ENCODE measurements at regions not wholly inside any gene's neighbourhood (a gene's known extent, or its start where the extent isn't known, plus 50 kb on each side); places are given as distances from the start of the nearest gene placed in this dataset.

GRCh38 chr2:81583311-81584108, 1279.0 kb upstream of the LRRTM1 start:
- Histone ChIP-seq H3K9me3 (no peaks in the 10 kb centered on the region), H3K36me3 (no peaks in the 10 kb centered on the region), H3K4me3 (no peak overlapping the region), H3K4me1 (no peaks in the 10 kb centered on the region), H3K27ac (no peak overlapping the region), H3K27me3 (no peaks in the 10 kb centered on the region)
- TF ChIP-seq CTCF (IDR thresholded peaks at IDR 0.05) (no peak), POLR2A (IDR thresholded peaks at IDR 0.05) (no peak)
- DNase-seq = no peak

DNA sequence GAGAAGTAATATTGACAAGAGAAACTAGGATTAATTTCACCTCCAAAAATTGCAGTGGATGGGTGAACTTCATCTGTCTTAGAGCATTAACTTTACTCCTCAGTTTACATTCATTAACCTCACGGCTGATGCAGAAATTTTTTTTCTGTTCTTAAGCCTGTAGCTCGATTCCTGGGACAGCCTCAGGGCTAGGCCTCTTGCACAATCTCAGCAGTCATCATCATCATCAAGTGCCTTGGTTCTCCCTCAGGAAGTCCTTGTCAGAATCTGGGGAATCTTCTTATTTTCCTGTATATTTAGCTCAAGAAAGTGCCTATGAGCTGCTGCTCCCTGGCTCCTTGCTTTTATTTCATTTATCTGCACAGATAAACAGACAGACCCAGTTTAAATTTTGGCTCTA, 1272.2 kb upstream of the LRRTM1 start:
- Histone ChIP-seq H3K27me3 (no peaks in the 10 kb centered on the region), H3K4me1 (no peaks in the 10 kb centered on the region), H3K9me3 (no peaks in the 10 kb centered on the region), H3K4me3 (no peak overlapping the region), H3K36me3 (no peaks in the 10 kb centered on the region), H3K27ac (no peak overlapping the region)
- TF ChIP-seq CTCF (IDR thresholded peaks at IDR 0.05) (no peak), POLR2A (IDR thresholded peaks at IDR 0.05) (no peak)
- no peak for DNase-seq

DNA sequence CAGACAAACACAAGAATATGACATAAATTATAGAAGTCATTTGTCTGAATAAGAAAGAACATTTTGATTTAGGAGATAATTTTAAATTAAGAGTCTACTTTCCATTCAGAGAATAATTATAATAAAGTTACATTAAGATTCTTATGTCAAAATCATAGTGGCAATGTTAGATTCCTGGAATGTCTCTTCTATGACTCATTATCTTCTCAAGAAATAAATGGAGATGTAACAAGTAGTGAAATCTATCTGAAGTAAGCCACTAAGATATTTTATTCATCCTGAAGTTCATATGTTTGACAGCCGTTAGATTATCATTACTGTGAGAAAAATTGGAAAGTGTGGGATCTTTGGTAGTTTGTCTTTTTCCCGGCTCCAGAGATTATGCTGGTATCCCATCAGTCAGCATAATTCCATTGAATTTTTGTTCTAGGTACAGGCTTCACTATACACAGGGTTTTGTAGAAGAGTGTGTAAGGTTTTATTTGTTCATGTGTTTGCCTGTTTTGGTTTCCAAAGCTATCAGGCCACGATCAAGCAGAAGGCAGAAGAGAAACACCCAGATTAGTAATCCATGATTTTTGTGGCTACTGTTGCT, 1246.6 kb upstream of the LRRTM1 start:
- H3K36me3 ChIP-seq = no peaks in the 10 kb centered on the region
- TF ChIP-seq POLR2A (IDR thresholded peaks at IDR 0.05) (no peak), CTCF (IDR thresholded peaks at IDR 0.05) (no peak)
- H3K4me1 ChIP-seq = no peaks in the 10 kb centered on the region
- no peaks in the 10 kb centered on the region for H3K27me3 ChIP-seq
- H3K4me3 ChIP-seq = no peak overlapping the region
- no peak for DNase-seq
- no peaks in the 10 kb centered on the region for H3K9me3 ChIP-seq
- H3K27ac ChIP-seq = no peak overlapping the region

- Histone ChIP-seq H3K4me1 (no peaks in the 10 kb centered on the region), H3K4me3 (no peak overlapping the region), H3K27me3 (no peaks in the 10 kb centered on the region), H3K36me3 (no peaks in the 10 kb centered on the region), H3K9me3 (no peaks in the 10 kb centered on the region), H3K27ac (no peak overlapping the region)
- TF ChIP-seq POLR2A (IDR thresholded peaks at IDR 0.05) = no peak
- no peak for TF ChIP-seq CTCF (IDR thresholded peaks at IDR 0.05)
- DNase-seq = no peak
Observed at GRCh38 chr2:81550277-81550676, 1245.7 kb upstream of the LRRTM1 start.

DNA sequence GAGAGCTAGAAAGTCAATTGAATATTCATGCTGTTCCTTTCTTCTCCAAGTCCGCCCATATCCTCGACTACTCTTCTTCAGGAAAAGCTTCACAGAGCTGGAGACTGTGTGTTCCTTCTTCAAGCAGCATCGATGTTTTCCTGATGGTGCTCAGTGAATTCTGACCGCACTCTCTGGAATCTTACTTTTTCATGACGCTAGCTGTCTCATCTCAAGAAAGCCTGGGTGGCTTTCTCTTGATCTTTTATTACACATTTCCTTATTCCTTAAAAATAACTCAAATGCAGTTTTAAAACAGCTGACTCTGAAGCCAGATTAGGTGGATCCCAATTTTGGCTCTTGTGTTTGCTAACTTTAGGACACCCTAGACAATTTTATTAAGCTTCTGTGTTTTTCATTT, 1245.1 kb upstream of the LRRTM1 start:
- Histone ChIP-seq H3K4me3 (no peak overlapping the region), H3K36me3 (no peaks in the 10 kb centered on the region), H3K4me1 (no peaks in the 10 kb centered on the region), H3K27ac (no peak overlapping the region), H3K27me3 (no peaks in the 10 kb centered on the region), H3K9me3 (no peaks in the 10 kb centered on the region)
- TF ChIP-seq POLR2A (IDR thresholded peaks at IDR 0.05) (no peak), CTCF (IDR thresholded peaks at IDR 0.05) (no peak)
- no peak for DNase-seq
